HG03045 (cell line): ENCODE measurements at regions not wholly inside any gene's neighbourhood (a gene's known extent, or its start where the extent isn't known, plus 50 kb on each side); places are given as distances from the start of the nearest gene placed in this dataset.

Experiments
- ATAC-seq: cut with Tn5 transposase; IDR thresholded peaks from one replicate; pipeline ENCODE4 v1.9.1; 2021; ENCODE audit warnings: mild to moderate bottlenecking, moderate library complexity; ENCODE audit not compliant: unreplicated experiment

DNA sequence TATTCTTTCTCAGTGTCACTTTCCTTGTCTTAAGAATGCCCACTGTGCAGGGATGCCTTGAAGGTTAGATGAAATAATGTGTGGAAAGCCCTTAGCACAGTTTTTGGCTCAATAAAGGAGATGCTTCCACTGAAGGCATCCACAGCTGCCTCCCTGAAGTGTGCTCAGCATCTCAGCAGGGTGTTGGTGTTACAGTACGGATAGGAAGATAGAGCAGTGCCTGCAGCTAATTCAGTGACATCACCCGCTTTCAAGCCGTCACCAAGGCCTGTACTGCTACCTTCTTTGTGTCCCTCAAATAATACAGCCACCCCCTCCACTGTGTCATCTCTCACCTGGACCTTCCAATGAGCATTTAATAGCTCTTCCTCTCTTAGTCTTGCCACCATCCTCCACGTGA, 59.0 kb downstream of the NDUFS5 start:
- no peak for ATAC-seq

- ATAC-seq = no peak
Measured at GRCh38 chr1:39086386-39086785, 60.2 kb downstream of the NDUFS5 start.

GRCh38 chr1:39086865-39087409, 60.8 kb downstream of the NDUFS5 start:
- ATAC-seq = no peak

GRCh38 chr1:39087435-39087834, 61.3 kb downstream of the NDUFS5 start:
- ATAC-seq = no peak

GRCh38 chr1:39088658-39089057, 62.5 kb downstream of the NDUFS5 start:
- no peak for ATAC-seq

DNA sequence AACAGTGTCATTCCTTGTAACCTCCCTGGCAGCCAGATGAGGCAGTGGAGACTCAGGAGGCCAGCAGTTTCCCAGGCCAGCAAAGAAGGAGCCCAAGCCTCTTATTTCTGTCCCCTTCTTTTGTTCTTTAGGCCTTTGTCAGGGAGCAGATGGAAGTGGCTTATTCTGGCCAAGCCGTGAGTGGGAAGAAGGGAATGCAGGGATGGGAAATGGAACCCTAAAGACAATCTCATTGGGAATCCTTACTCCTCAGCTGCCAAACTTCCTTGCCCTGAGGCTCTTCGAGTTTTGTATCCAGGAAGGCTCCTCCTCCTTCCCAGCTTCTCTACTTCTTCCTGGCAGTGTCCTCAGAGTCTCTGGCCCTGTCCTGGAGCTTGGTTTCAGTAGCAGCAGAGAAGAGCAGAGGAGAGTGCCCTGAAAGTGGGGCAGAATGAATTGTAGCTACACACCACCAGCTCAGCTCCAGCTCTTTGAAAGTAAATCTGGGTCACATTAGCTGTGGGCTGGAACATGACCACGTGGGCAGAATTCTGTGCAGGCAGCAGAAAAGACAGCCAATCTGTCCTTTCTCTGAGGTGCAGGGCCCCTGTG, 63.9 kb downstream of the NDUFS5 start:
- no peak for ATAC-seq

DNA sequence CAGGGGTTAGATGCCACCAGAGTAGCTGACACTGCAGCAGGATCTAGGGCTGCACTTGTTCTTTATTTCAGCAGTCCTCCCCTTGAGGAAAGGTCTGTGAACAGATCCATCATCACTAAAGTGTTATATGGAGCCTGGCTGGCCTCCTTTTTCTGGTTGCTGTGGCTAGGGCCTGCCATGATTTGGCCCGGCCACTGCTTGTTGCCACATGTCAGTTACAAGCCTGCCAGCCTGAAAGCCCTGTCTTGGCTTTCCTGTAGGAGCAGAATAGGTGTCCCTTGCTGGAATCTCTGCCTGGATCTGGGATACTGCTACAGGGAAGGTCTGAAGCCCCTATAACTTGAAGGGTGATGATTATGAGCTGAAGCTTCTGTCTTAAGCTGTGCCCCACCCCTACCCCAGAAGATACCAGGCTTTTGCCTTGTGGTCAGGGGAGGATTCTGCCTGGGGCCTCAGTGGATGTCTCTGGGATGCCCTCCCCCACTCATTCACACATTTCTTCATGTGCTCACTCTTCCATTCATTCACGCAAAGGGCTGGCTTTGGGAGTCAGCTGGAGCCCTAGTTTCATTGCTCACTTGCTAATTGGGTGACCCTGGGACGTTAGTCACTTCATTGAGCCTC, 64.7 kb downstream of the NDUFS5 start:
- no peak for ATAC-seq

DNA sequence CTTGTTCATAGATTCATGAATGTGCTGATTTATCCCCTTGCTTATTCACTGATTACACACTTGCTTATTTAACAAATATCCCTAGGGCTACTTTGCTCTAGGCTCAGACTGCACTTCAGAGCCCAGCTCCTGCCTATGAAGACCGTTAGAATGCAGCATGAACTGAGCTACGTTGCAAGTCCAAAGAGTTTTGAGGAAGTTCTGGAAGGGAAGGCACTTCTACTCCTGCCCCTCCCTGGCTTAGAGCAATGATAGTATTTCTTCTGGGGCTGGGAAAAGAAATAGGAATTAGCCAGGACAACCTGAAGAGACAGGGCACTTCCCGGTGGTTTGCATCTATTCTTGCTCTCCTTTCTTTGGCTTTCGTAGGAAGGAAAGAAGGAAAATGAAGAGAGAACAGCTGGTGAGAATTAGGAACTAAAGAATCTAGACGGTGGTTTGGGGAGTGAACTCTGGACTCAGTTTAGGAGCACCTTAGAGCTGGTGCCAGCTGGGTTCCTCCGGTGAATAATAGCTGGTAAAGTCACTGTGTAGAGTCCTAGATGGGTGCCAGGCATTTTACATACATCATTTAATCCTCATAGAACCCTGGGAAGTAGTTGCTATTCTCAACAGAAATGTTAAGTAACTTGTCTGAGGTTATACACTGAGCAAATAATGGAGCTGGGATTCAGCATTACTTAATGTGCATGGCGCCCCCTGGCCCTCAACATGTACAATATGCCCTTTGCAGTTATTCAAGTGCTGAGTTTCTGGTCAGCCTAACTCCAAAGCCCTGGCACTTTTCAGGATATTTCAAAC, 65.9 kb downstream of the NDUFS5 start:
- ATAC-seq = no peak

DNA sequence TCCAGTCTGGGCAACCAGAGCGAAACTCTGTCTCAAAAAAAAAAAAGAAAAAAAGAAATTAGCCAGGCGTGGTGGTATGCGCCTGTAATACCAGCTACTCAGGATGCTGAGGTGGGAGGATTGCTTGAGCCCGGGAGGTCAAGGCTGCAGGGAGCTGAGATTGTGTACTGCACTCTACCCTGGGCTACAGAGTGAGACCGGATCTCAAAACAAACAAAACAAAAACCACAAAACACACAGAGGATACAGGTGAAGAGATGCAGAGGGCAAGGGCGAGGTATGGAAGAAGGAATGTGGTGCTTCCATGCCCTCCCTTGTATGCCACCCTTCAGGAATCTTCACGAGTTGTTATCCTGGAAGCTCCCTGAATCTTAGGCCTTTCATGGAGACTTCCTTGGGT, 68.5 kb downstream of the NDUFS5 start:
- no peak for ATAC-seq

DNA sequence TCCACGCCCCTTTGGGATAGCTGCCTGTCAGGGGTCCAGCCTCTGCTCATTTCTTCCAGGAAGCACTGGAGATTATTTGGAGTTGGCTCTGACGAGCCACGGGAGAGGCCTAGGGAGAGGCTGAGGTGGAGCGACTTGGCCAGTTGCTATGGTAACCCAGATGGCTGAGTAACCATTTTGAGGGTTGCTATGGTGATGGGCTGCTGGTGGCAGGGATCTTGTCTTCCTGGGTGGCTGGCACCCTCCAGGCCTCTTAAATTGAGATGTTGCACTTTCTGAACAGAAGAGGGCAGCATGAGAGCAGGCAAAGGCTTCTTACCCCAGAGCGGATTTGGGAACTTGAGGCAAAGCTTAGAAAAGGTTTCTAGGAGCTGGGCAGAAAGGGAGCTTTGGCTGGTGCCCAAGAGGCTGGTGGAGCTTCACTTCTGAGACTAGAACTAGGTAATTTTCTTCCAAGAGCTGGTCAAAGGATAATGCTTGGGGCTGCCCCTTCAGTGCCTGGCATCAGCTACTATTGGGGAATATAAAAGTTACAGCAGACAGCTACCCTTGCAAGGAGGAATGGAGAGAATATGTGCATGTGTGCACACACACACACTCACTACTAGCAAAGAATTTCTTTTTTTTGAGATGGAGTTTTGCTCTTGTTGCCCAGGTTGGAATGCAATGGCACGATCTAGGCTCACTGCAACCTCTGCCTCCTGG, 72.5 kb downstream of the NDUFS5 start:
- ATAC-seq = no peak

DNA sequence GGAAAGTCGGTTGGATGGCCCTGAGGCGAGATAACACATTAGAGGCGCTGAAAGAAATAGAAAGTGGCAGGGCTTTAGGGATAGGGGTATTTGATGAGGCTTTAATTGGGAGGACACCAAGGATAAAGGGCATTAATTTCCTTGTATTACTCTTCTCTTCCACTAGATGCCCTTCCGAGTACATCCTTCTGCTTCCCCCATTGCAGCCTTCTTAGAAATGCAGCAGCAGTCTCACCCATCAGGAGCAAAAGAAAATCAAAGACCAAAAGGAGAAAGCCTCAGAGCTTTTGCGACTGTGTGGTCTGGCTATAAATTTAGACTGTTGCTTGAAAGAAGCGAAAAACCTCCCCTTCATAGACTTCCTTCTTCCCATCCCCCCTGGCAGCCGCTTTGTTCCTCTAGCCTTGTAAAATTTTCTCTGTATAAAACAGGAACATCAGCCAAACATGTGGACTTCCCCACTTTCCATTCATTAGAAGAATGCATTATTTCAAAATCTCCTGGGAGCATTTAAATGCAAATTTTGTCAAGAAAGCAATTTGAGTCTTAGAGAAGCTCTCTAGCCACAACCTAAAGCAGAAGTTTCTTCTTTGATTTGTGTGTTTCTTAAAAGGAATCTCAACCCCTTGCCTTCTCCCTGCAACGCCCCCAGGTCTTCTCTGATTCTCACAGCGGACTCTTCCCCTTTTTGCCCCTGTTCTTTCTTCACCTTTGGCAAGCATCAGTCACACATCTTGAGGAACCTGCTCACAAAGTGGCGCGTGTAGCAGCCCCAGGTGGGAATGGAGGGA, 76.6 kb downstream of the NDUFS5 start:
- no peak for ATAC-seq

DNA sequence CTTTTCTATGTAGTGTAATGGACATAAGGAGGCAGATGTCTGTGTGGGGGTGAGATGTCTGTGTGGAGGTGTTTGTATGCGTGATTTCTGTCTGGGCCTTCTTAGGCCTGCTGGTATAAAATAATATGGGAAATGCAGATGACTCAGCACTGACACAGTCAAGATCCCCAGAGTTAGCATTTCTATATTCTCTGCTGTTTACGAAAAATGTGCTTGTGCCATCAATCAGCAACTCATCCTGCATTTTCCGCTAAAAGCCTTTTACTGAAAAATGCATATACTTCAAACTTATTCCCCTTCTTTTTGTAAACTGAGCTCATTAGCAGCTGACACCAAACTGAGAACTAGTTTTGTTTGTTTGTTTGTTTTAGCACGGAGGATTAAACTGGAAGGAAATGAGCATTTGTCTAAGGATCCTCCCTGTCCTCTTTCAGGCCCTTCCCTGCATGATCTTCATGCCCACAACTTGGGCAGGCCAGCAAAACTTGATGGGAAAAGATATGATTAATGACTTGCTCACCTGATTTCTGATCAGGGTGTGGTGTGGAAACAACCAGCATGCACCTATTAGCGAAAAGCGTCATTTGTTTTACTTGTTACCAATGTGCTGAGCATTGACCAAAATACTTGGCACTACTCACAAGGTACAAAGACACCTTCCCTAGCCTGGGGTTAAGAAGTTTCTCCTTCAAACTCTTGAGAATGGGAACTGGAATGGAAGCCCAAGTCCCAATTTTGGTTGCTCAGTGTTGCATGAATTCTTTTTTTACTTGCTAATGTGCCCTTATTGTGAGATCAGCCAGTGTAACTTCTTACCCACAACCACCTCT, 77.4 kb downstream of the NDUFS5 start:
- ATAC-seq = no peak

- ATAC-seq = no peak
Measured at GRCh38 chr1:39104158-39105060, 78.3 kb downstream of the NDUFS5 start.

GRCh38 chr1:39105061-39105840, 79.1 kb downstream of the NDUFS5 start:
- peak; percentile 54 for ATAC-seq

DNA sequence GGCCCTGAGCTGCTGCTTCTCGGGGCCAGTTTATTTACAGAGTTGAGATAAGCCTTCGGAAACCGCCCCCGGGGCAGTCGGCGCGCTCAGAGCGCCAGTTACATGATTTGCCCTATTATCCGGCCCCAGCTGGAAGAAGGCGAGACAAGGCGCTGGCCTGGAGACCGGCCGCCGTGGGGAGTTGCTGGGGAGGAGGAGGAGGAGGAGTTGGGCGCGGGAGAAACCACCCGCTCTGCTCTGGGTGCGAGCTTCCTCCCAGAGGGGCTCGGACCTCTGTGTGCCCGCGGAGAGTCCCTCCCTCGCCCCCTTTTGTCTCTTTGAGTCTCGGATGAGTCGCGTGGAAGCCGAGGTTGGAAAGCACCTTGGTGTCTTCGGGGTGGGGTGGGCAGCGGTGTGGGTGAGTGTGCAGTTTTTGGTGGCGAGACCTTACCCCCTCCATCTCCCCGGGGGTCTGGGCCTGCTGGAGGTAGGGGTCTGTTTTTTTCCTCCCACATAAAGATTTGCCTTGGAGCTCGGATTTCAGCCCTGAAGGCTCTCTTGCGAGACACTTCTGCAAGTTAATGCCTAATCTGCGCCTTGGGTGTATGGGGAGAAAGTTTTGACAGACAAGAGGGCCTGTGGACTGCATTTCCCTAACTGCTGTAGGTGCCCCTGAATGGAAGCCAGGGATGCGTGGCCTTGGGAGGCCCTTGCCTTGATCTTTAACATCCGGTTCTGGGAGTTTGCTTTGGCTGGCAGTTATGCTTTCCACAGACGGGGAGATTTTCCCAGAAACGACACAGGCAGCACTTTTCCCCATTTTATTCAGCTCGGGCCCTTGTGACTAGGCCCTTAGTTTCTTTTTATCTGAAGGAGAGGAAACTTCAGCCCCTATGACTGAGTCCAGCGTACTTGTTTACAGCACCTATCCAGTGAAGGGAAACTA, 80.0 kb downstream of the NDUFS5 start:
- ATAC-seq = peak; percentile 27

GRCh38 chr1:39106801-39107327, 80.7 kb downstream of the NDUFS5 start:
- no peak for ATAC-seq
